ENCODE measurements at regions not wholly inside any gene's neighbourhood (a gene's known extent, or its start where the extent isn't known, plus 50 kb on each side); places are given as distances from the start of the nearest gene placed in this dataset.

DNA sequence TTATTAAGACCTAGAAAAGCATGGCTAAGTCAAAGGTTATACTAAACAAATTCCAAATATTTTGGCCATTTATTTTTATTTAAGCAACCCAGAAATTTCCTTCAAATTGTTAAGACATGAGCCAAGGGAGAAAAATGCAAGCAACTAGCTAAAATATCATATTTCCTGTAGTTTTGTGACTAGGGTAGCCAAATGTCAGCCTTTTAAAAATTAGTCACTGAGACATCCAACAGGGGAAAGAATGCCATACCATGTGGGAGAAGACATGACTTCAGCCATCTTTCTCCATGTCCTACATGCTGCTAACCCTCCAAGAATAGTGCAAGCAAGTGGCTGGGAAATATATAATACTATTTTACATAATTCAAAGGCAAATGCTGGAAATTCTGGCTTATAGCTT lies 197.9 kb downstream of the DSEL start:
- TF ChIP-seq CTCF (IDR thresholded peaks at IDR 0.05; ENCODE audit: low read length) = no peak
- no peak for TF ChIP-seq EZH2 (IDR thresholded peaks at IDR 0.05; ENCODE audit: borderline replicate concordance, low read length)
